Esophagus squamous epithelium (tissue), 4 donors: ENCODE measurements at regions not wholly inside any gene's neighbourhood (a gene's known extent, or its start where the extent isn't known, plus 50 kb on each side); places are given as distances from the start of the nearest gene placed in this dataset.

Experiments used
- CTCF ChIP-seq, 6 experiments: fragments of 450-650 bp in 4 of 6; fragments of 200-600 bp in 2 of 6; sonication (generic) in 2 of 6; IDR thresholded peaks; one replicate each; pipeline ENCODE4 v1.5.1; 2016 to 2019; ENCODE audit warnings: antibody characterized with exemption in 6 of 6, mild to moderate bottlenecking in 4 of 6, moderate library complexity in 4 of 6
- POLR2A ChIP-seq, 4 donors: fragments of 450-650 bp; IDR thresholded peaks; one replicate each; pipeline ENCODE4 v1.6.1; 2017; ENCODE audit warnings: antibody characterized with exemption in 4 of 4, mild to moderate bottlenecking in 4 of 4, moderate library complexity in 3 of 4

GRCh38 chr9:135336722-135337527 lies 142.7 kb upstream of the PPP1R26 start:
- no peak for TF ChIP-seq CTCF (IDR thresholded peaks at IDR 0.05)
- no peak for TF ChIP-seq POLR2A (IDR thresholded peaks at IDR 0.05)
